ENCODE measurements at regions not wholly inside any gene's neighbourhood (a gene's known extent, or its start where the extent isn't known, plus 50 kb on each side); places are given as distances from the start of the nearest gene placed in this dataset.
"Not testable (repeated sequence)": the region's sequence is repeated elsewhere in the genome, so short reads cannot be mapped to it uniquely, and the experiment has no call there.

GRCh38 chr5:57923094-57923493, 440.5 kb upstream of the ACTBL2 start:
- TF ChIP-seq EZH2 (IDR thresholded peaks at IDR 0.05; ENCODE audit: borderline replicate concordance, low read length); CTCF (IDR thresholded peaks at IDR 0.05; ENCODE audit: low read length): not testable (repeated sequence)
